GM21447 (cell line): ENCODE measurements at regions not wholly inside any gene's neighbourhood (a gene's known extent, or its start where the extent isn't known, plus 50 kb on each side); places are given as distances from the start of the nearest gene placed in this dataset.
"Not testable (repeated sequence)": the region's sequence is repeated elsewhere in the genome, so short reads cannot be mapped to it uniquely, and the experiment has no call there.

ENCODE experiments used
- ATAC-seq: cut with Tn5 transposase; IDR thresholded peaks from one replicate; pipeline ENCODE4 v1.9.1; 2021; ENCODE audit not compliant: unreplicated experiment

GRCh38 chr7:3094701-3095445, 51.2 kb upstream of the CARD11 start:
- peak; percentile 47 for ATAC-seq

GRCh38 chr7:3097734-3098133, 54.1 kb upstream of the CARD11 start:
- ATAC-seq: no peak

GRCh38 chr7:3102159-3102558, 58.5 kb upstream of the CARD11 start:
- no peak for ATAC-seq

GRCh38 chr7:3103614-3104398, 60.1 kb upstream of the CARD11 start:
- no peak for ATAC-seq

GRCh38 chr7:3105856-3106255, 62.2 kb upstream of the CARD11 start:
- ATAC-seq: no peak

- no peak for ATAC-seq
These were observed 62.7 kb upstream of the CARD11 start for GRCh38 chr7:3106361-3106826.

- no peak for ATAC-seq
These were observed 63.6 kb upstream of the CARD11 start for GRCh38 chr7:3107228-3107763.

- ATAC-seq: no peak
These were observed 64.4 kb upstream of the CARD11 start for GRCh38 chr7:3107889-3108570.

- no peak for ATAC-seq
These were observed 65.7 kb upstream of the CARD11 start for GRCh38 chr7:3109311-3109915.

GRCh38 chr7:3112479-3113134, 68.9 kb upstream of the CARD11 start:
- ATAC-seq: no peak

GRCh38 chr7:3114917-3115316, 71.2 kb upstream of the CARD11 start:
- ATAC-seq: no peak

GRCh38 chr7:3117081-3117480, 73.4 kb upstream of the CARD11 start:
- no peak for ATAC-seq

- ATAC-seq: no peak
These were observed 74.0 kb upstream of the CARD11 start for GRCh38 chr7:3117488-3118231.

GRCh38 chr7:3119352-3119927, 75.8 kb upstream of the CARD11 start:
- not testable (repeated sequence) for ATAC-seq

- ATAC-seq: no peak
These were observed 76.3 kb upstream of the CARD11 start for GRCh38 chr7:3119963-3120362.

- no peak for ATAC-seq
These were observed 76.8 kb upstream of the CARD11 start for GRCh38 chr7:3120513-3120912.

- ATAC-seq: no peak
These were observed 85.3 kb upstream of the CARD11 start for GRCh38 chr7:3128857-3129490.

GRCh38 chr7:3133811-3134385, 90.2 kb upstream of the CARD11 start:
- no peak for ATAC-seq

- no peak for ATAC-seq
These were observed 91.1 kb upstream of the CARD11 start for GRCh38 chr7:3134745-3135144.
